Right atrium auricular region (tissue), 2 donors: ENCODE measurements at regions not wholly inside any gene's neighbourhood (a gene's known extent, or its start where the extent isn't known, plus 50 kb on each side); places are given as distances from the start of the nearest gene placed in this dataset.

Source experiments
- DNase-seq: peaks from one replicate; pipeline ENCODE4 v3.0.0-alpha.2; 2019; ENCODE audit warnings: low spot score
- H3K27ac ChIP-seq, 2 donors: fragments of 200-600 bp; sonication (generic); 1 replicate in 1 of 2; 2 replicates in 1 of 2; pipeline ENCODE4 v1.5.1; 2016 to 2019
- H3K27me3 ChIP-seq, 2 donors: fragments of 200-600 bp; sonication (generic); one replicate each; pipeline versions ENCODE4 v1.5.1 to v1.6.0; 2017 to 2019
- H3K36me3 ChIP-seq: fragments of 200-600 bp; sonication (generic); one replicate; pipeline ENCODE4 v1.5.1; 2016
- H3K4me1 ChIP-seq, 2 donors: fragments of 200-600 bp; sonication (generic); one replicate each; pipeline versions ENCODE4 v1.5.1 to v1.6.0; 2017 to 2019
- H3K4me3 ChIP-seq, 2 donors: fragments of 200-600 bp; sonication (generic); 1 replicate in 1 of 2; 2 replicates in 1 of 2; pipeline ENCODE4 v1.5.1; 2017 to 2019; ENCODE audit warnings: mild to moderate bottlenecking in 1 of 2, moderate library complexity in 1 of 2
- H3K9me3 ChIP-seq, 2 donors: fragments of 200-600 bp; sonication (generic); one replicate each; pipeline ENCODE4 v1.5.1; 2019
- CTCF ChIP-seq, 2 donors: fragments of 200-600 bp; sonication (generic); IDR thresholded peaks; one replicate each; pipeline ENCODE4 v1.5.1; 2019; ENCODE audit warnings: antibody characterized with exemption in 2 of 2

GRCh38 chr4:10278071-10278470, 161.5 kb upstream of the WDR1 start:
- DNase-seq = no peak
- TF ChIP-seq CTCF (IDR thresholded peaks at IDR 0.05) = no peak
- no peaks in the 10 kb centered on the region for H3K36me3 ChIP-seq
- H3K27me3 ChIP-seq = no peaks in the 10 kb centered on the region
- no peaks in the 10 kb centered on the region for H3K9me3 ChIP-seq
- H3K27ac ChIP-seq = no peak overlapping the region
- no peak overlapping the region for H3K4me3 ChIP-seq
- H3K4me1 ChIP-seq = no peaks in the 10 kb centered on the region

- no peaks in the 10 kb centered on the region for H3K9me3 ChIP-seq
- H3K27ac ChIP-seq = no peak overlapping the region
- no peaks in the 10 kb centered on the region for H3K36me3 ChIP-seq
- no peak overlapping the region for H3K4me3 ChIP-seq
- no peak for TF ChIP-seq CTCF (IDR thresholded peaks at IDR 0.05)
- no peaks in the 10 kb centered on the region for H3K4me1 ChIP-seq
- H3K27me3 ChIP-seq = no peaks in the 10 kb centered on the region
- no peak for DNase-seq
Observed at GRCh38 chr4:10276152-10276551, 159.6 kb upstream of the WDR1 start.

- H3K27me3 ChIP-seq = no peaks in the 10 kb centered on the region
- no peak for TF ChIP-seq CTCF (IDR thresholded peaks at IDR 0.05)
- DNase-seq = no peak
- H3K4me3 ChIP-seq = no peak overlapping the region
- no peaks in the 10 kb centered on the region for H3K9me3 ChIP-seq
- no peaks in the 10 kb centered on the region for H3K36me3 ChIP-seq
- no peak overlapping the region for H3K27ac ChIP-seq
- no peaks in the 10 kb centered on the region for H3K4me1 ChIP-seq
Observed at GRCh38 chr4:10275696-10276095, 159.1 kb upstream of the WDR1 start.

GRCh38 chr4:10273030-10273429, 156.4 kb upstream of the WDR1 start:
- Histone ChIP-seq H3K27me3 (no peaks in the 10 kb centered on the region), H3K4me3 (no peak overlapping the region), H3K4me1 (no peaks in the 10 kb centered on the region), H3K9me3 (no peaks in the 10 kb centered on the region), H3K36me3 (no peaks in the 10 kb centered on the region), H3K27ac (no peak overlapping the region)
- DNase-seq = no peak
- no peak for TF ChIP-seq CTCF (IDR thresholded peaks at IDR 0.05)

- DNase-seq = no peak
- H3K4me1 ChIP-seq = no peaks in the 10 kb centered on the region
- no peak for TF ChIP-seq CTCF (IDR thresholded peaks at IDR 0.05)
- no peaks in the 10 kb centered on the region for H3K36me3 ChIP-seq
- H3K27ac ChIP-seq = no peak overlapping the region
- no peaks in the 10 kb centered on the region for H3K27me3 ChIP-seq
- H3K4me3 ChIP-seq = no peak overlapping the region
- no peaks in the 10 kb centered on the region for H3K9me3 ChIP-seq
Observed at GRCh38 chr4:10272511-10272910, 155.9 kb upstream of the WDR1 start.

GRCh38 chr4:10267066-10267465, 150.5 kb upstream of the WDR1 start:
- H3K4me3 ChIP-seq = no peak overlapping the region
- no peaks in the 10 kb centered on the region for H3K4me1 ChIP-seq
- no peaks in the 10 kb centered on the region for H3K9me3 ChIP-seq
- H3K36me3 ChIP-seq = no peaks in the 10 kb centered on the region
- H3K27me3 ChIP-seq = no peaks in the 10 kb centered on the region
- no peak overlapping the region for H3K27ac ChIP-seq
- DNase-seq = no peak
- TF ChIP-seq CTCF (IDR thresholded peaks at IDR 0.05) = no peak
